GM13977 (cell line): ENCODE measurements at regions not wholly inside any gene's neighbourhood (a gene's known extent, or its start where the extent isn't known, plus 50 kb on each side); places are given as distances from the start of the nearest gene placed in this dataset.
"Not testable (repeated sequence)": the region's sequence is repeated elsewhere in the genome, so short reads cannot be mapped to it uniquely, and the experiment has no call there.

ENCODE experiments used
- DNase-seq: peaks from one replicate; pipeline ENCODE4 v3.0.0; 2012; ENCODE audit warnings: low spot score
- in situ Hi-C: fragments of 300-500 bp; cut with MboI; formaldehyde crosslinking; loops from one replicate; pipeline ENCODE4 v1.12.0; 2022; ENCODE audit warnings: low sequenced_read_pairs, low pct_unique_long_range_greater_than_20kb, mixed read lengths, inconsistent platforms; ENCODE audit not compliant: unreplicated experiment
- TF ChIP-seq, protein P1 (sequence below): IDR thresholded peaks from 2 replicates; pipeline ENCODE4 v1.5.1; 2012; ENCODE audit warnings: mild to moderate bottlenecking, control low read depth; ENCODE audit not compliant: insufficient read depth; ENCODE audit errors: extremely low read depth, missing control alignments

DNA sequence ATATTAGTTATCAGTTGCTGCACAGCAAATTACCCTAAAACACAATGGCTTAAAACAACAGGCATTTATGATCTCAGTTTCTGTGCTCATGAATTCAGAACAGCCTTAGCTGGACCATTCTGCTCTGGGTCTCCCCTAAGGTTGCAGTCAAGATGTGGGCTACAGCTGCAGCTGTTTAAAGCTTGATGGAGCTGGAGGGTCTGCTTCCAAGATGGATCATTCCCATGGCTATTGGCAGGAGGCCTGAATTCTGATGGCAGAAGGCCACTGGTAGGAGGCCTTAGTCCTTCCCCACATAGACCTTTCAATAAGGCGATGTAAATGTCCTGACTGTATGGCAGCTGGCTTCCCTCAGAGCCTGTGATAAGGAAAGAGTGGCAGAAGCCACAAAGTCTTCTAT, 118.6 kb upstream of the SERPINE2 start:
- in situ Hi-C loops, result no loop called here
- no peak for DNase-seq
- TF ChIP-seq, protein P1, sequence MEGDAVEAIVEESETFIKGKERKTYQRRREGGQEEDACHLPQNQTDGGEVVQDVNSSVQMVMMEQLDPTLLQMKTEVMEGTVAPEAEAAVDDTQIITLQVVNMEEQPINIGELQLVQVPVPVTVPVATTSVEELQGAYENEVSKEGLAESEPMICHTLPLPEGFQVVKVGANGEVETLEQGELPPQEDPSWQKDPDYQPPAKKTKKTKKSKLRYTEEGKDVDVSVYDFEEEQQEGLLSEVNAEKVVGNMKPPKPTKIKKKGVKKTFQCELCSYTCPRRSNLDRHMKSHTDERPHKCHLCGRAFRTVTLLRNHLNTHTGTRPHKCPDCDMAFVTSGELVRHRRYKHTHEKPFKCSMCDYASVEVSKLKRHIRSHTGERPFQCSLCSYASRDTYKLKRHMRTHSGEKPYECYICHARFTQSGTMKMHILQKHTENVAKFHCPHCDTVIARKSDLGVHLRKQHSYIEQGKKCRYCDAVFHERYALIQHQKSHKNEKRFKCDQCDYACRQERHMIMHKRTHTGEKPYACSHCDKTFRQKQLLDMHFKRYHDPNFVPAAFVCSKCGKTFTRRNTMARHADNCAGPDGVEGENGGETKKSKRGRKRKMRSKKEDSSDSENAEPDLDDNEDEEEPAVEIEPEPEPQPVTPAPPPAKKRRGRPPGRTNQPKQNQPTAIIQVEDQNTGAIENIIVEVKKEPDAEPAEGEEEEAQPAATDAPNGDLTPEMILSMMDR, result no peak

- in situ Hi-C loops, result no loop called here
Observed at GRCh38 chr2:224156436-224156835, 117.3 kb upstream of the SERPINE2 start.

DNA sequence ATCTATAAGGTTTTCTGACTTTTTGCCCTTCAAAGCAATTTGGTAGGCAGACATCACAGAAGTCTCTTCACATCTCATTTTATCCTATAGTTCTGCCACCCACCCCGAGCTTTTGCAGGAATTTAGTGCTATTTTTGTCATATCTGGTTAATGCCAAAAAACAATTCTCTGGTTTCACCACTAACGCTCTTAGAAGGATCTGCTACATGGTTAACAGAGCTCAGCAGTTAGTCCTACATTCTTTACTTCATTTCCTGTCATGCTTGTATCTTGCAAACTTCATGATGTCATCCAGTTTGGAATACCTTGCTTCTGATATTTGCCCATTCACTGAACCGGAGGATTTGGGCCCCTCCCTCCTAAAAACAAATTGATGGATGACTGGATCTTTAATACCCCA, 116.8 kb upstream of the SERPINE2 start:
- in situ Hi-C loops, result no loop called here
- TF ChIP-seq, protein P1, result no peak
- no peak for DNase-seq

More at GRCh38 chr2:224156436-224156835, 117.3 kb upstream of the SERPINE2 start:
- DNase-seq, result no peak
- TF ChIP-seq, protein P1, result no peak

- TF ChIP-seq, protein P1, result no peak
- in situ Hi-C loops, result no loop called here
- no peak for DNase-seq
Observed at GRCh38 chr2:224155371-224155770, 116.3 kb upstream of the SERPINE2 start.

GRCh38 chr2:224151680-224152310, 112.7 kb upstream of the SERPINE2 start:
- in situ Hi-C loops, result no loop called here
- TF ChIP-seq, protein P1, result no peak
- DNase-seq, result no peak

- no peak for DNase-seq
- in situ Hi-C loops, result no loop called here
- TF ChIP-seq, protein P1, result no peak
Observed at GRCh38 chr2:224151161-224151560, 112.1 kb upstream of the SERPINE2 start.

GRCh38 chr2:224148058-224148457, 109.0 kb upstream of the SERPINE2 start:
- in situ Hi-C loops, DNase-seq: not testable (repeated sequence)
